GM19463 (cell line): ENCODE measurements at regions not wholly inside any gene's neighbourhood (a gene's known extent, or its start where the extent isn't known, plus 50 kb on each side); places are given as distances from the start of the nearest gene placed in this dataset.
"Not testable (repeated sequence)": the region's sequence is repeated elsewhere in the genome, so short reads cannot be mapped to it uniquely, and the experiment has no call there.

Experiments used
- ATAC-seq: cut with Tn5 transposase; IDR thresholded peaks from one replicate; pipeline ENCODE4 v1.9.1; 2021; ENCODE audit warnings: mild to moderate bottlenecking, moderate library complexity; ENCODE audit not compliant: unreplicated experiment

DNA sequence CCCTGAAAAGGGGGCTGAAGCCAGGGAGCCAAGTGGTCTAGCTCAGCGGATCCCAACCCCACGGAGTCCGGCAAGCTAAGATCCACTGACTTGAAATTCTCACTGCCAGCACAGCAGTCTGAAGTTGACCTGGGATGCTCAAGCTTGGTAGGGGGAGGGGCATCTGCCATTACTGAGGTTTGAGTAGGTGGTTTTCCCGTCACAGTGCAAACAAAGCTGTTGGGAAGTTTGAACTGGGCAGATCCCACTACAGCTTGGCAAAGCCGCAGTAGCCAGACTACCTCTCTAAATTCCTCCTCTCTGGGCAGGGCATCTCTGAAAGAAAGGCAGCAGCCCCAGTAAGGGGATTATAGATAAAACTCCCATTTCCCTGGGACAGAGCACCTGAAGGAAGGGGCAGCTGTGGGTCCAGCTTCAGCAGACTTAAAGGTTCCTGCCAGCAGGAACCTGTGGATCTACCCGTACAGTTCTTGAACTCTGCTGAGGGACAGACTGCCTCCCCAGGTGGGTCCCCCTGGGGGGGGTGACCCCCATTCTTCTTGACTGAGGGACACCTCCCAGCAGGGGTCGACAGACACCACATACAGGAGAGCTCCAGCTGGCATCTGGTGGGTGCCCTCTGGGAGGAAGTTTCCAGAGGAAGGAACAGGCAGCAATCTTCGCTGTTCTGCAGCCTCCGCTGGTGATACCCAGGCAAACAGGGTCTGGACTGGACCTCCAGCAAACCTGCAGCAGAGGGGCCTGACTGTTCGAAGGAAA lies 156.4 kb upstream of the ETV3 start:
- ATAC-seq: not testable (repeated sequence)

- no peak for ATAC-seq
Measured at GRCh38 chr1:157292809-157293564, 154.8 kb upstream of the ETV3 start.

- no peak for ATAC-seq
Measured at GRCh38 chr1:157292302-157292701, 154.1 kb upstream of the ETV3 start.

DNA sequence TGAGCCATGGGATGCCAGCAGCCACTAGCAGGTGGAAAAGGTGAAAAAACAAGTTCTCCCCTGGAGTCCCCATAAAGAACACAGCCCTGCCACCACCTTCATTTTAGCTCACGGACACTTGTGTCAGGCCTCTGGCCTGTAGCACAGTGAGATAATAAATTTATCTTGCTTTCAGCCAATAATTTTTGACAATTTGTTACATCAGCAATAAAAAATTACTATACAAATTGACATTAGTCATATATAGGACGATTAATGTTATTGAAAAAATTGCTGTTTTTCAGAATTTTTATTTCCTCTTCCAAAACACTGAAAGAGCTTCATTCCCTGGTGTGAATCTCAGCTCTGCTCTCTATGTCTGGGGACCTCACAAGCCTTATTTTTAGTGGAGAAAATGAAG lies 152.9 kb upstream of the ETV3 start:
- no peak for ATAC-seq

- no peak for ATAC-seq
Measured at GRCh38 chr1:157289424-157290105, 151.4 kb upstream of the ETV3 start.

- ATAC-seq: no peak
Measured at GRCh38 chr1:157288996-157289395, 150.8 kb upstream of the ETV3 start.

DNA sequence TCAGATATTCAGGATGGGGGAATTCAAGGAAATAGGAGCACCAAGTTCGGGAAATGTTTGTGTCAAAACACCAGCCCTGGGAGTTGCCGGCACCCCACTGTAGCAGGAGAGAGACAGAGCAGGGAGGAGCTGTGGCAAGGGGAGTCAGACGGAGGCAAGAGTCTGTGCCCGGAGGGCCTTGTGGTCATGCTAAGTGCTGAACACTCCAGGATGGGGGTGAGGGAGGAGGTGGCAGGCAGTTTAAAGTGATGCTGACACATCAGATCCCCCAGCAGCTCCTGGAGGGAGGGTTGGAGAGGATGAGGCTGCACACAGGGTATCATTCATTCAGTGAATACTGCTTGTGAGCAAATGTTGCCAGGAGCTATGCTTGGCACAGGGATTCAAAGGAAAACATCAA lies 150.3 kb upstream of the ETV3 start:
- no peak for ATAC-seq

- no peak for ATAC-seq
Measured at GRCh38 chr1:157288006-157288405, 149.8 kb upstream of the ETV3 start.

GRCh38 chr1:157287462-157287861 lies 149.3 kb upstream of the ETV3 start:
- no peak for ATAC-seq

DNA sequence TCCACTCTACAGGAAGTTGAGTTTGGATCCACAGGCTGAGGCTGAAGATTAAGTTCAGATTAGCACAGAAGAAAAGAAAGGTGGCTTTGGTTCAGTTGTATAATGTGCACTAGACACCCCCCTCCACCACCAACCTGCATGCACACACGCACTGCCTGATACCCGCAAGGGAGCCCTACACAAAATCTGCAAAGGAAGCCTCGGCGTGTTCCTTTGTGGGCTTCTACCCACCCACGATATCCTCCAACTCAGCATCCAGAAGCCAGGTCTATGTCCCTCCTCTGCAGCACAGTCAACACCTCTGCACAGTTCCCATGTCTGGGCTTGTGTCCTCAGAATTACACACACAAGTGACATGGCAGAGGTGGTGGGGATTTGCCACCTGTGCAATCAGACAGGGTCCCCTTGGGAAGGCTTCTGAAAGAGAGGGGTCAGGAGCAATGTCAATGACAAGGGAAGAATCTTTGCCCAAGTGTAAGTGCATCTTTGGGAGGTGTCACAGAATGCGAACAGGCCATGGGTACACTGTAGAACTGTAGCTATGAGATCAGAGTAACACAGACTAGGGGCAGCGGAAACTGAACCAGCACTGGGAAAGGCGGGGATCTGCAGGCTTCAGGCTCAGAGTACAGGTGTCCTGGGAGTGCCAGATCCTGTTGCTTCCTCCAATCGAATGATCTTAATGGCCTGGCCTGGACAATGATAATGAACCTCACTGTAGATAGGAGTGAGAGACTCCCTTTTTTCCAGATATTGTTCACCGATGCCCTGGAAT lies 148.6 kb upstream of the ETV3 start:
- no peak for ATAC-seq

GRCh38 chr1:157286096-157286495 lies 147.9 kb upstream of the ETV3 start:
- ATAC-seq: no peak

DNA sequence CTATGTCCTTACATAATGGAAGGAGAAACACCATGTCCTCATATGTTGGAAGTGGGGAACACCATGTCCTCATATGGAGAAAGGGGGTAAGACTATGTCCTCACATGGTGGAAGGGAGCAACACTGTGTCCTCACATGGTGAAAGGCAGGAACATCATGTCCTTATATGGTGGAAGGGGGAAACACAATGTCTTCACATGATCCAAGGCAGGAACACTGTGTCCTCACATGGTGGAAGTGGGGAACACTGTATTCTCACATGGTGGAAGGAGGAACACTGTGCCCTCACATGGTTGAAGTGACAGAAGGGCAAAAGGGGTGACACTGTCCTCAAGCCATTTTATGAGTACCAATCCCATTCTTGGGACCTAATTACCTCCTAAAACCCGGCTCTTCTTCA lies 146.3 kb upstream of the ETV3 start:
- ATAC-seq: no peak

DNA sequence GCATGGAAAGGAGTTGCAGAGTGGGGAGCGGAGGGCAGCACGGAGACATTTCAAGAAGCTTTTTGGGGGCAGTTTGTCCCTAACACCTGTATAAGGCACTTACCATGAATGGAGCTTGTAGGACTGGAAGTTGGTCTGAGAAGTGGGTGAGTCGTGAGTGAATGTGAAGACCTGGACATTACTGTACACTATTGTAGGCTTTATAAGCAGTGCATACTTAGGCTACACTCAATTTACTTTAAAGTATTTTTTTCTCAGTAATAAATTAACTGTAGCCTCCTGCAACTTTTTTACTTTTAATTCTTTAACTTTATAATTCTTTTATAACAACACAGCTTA lies 141.6 kb upstream of the ETV3 start:
- ATAC-seq: no peak

DNA sequence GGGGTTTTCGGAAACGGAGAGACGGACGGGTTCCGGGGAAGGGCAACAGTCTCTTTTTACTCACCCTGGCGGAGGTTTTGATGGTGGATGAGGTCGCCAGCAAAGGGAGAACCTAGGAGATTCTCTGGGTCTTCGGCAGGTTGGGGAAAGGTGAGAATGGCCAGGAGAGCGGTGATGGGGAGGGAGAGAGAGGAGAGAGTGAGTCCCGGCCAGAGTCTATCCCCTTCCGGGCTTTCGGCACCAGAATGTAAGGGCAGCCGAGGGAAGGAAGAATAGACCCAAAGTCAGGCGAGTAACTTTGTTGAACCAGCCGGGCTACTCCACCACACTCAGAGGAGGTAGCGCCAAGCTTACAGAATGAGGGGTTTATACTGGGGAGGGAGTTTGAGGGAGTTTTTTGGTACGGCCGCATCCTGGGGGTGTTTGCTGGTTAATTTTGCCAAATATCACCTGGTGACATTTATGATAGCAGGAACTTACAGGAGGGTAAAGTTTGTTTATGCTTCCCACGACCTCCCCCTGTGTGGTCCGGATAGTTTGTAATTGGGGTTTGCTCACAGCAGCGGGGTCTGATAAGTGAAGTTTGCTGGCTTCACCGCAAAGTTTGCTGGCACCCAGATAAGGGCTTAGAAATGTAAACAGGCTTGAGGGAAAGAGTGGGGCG lies 141.1 kb upstream of the ETV3 start:
- no peak for ATAC-seq

GRCh38 chr1:157278383-157279137 lies 140.4 kb upstream of the ETV3 start:
- no peak for ATAC-seq

GRCh38 chr1:157277913-157278312 lies 139.7 kb upstream of the ETV3 start:
- ATAC-seq: no peak

- no peak for ATAC-seq
Measured at GRCh38 chr1:157277281-157277680, 139.1 kb upstream of the ETV3 start.

GRCh38 chr1:157274698-157275534 lies 136.7 kb upstream of the ETV3 start:
- no peak for ATAC-seq
